H1 (cell line): ENCODE measurements at regions not wholly inside any gene's neighbourhood (a gene's known extent, or its start where the extent isn't known, plus 50 kb on each side); places are given as distances from the start of the nearest gene placed in this dataset.

ENCODE experiments used
- CTCF ChIA-PET: fragments of 300-600 bp; sonication (Branson Sonifier 250); formaldehyde crosslinking; loops from one replicate; lab custom pipeline; 2021; ENCODE audit not compliant: partially characterized antibody; lab: Charles Lee
- POLR2A ChIA-PET: fragments of 300-600 bp; sonication (Branson Sonifier 250); formaldehyde crosslinking; loops from one replicate; lab custom pipeline; 2021; ENCODE audit warnings: inconsistent platforms; ENCODE audit not compliant: partially characterized antibody; lab: Charles Lee
- DNase-seq, 2 experiments: peaks; one replicate each; pipeline versions ENCODE4 v3.0.0 to v3.0.0-alpha.2; 2010 to 2022; ENCODE audit warnings: low spot score in 2 of 2, low read depth in 1 of 2, mixed read lengths in 1 of 2
- FAIRE-seq: peaks from 2 replicates; lab custom pipeline; 2011; peaks lifted over from hg19 to GRCh38; lab: Jason Lieb, UNC
- H2AFZ ChIP-seq: 2 replicates; pipeline ENCODE4 v1.8.1; 2012; ENCODE audit warnings: low read length, inconsistent platforms
- H2AK5ac ChIP-seq: 2 replicates; pipeline ENCODE4 v1.6.1; 2013; ENCODE audit warnings: low read depth, low read length
- H2BK120ac ChIP-seq: replicated peaks from 2 replicates; pipeline ENCODE3; 2013; ENCODE audit warnings: low read depth, low read length, inconsistent platforms
- H2BK12ac ChIP-seq: 2 replicates; pipeline ENCODE4 v1.6.1; 2013; ENCODE audit warnings: low read depth, low read length
- H2BK15ac ChIP-seq: 2 replicates; pipeline ENCODE4 v1.6.1; 2013; ENCODE audit warnings: low read length
- H2BK20ac ChIP-seq: 2 replicates; pipeline ENCODE4 v1.6.1; 2013; ENCODE audit warnings: low read length
- H2BK5ac ChIP-seq: 2 replicates; pipeline ENCODE4 v1.6.1; 2013; ENCODE audit warnings: low read depth, low read length
- H3K14ac ChIP-seq: 2 replicates; pipeline ENCODE4 v1.6.1; 2013; ENCODE audit warnings: inconsistent platforms; ENCODE audit not compliant: insufficient read length
- H3K18ac ChIP-seq: 2 replicates; pipeline ENCODE4 v1.6.1; 2013; ENCODE audit warnings: low read length; ENCODE audit errors: extremely low read depth
- H3K23ac ChIP-seq: 2 replicates; pipeline ENCODE4 v1.6.1; 2013; ENCODE audit warnings: inconsistent platforms; ENCODE audit not compliant: insufficient read length
- H3K23me2 ChIP-seq: 2 replicates; pipeline ENCODE4 v1.6.1; 2013; ENCODE audit warnings: low read depth, low read length
- H3K27ac ChIP-seq: 2 replicates; pipeline ENCODE4 v1.6.1; 2011; ENCODE audit warnings: low read depth, low read length, inconsistent platforms
- H3K27me3 ChIP-seq, 4 experiments: replicated peaks in 1 of 4; 1 replicate in 1 of 4; 2 replicates in 3 of 4; pipeline versions ENCODE4 v1.6.1 to v1.8.1; 2011 to 2013; ENCODE audit warnings: low read length in 3 of 4, mild to moderate bottlenecking in 3 of 4, inconsistent platforms in 2 of 4, mixed read lengths in 2 of 4, moderate library complexity in 1 of 4; ENCODE audit not compliant: control insufficient read depth in 3 of 4, insufficient read depth in 3 of 4; ENCODE audit errors: extremely low read depth in 1 of 4
- H3K36me3 ChIP-seq, 4 experiments: 2 replicates each; pipeline versions ENCODE4 v1.6.1 to v1.8.1; 2011 to 2013; ENCODE audit warnings: mild to moderate bottlenecking in 4 of 4, low read length in 3 of 4, moderate library complexity in 2 of 4, control low read depth in 1 of 4, inconsistent platforms in 1 of 4; ENCODE audit not compliant: insufficient read depth in 4 of 4, control insufficient read depth in 2 of 4
- H3K4ac ChIP-seq: replicated peaks from 2 replicates; pipeline ENCODE3; 2013; ENCODE audit warnings: low read length, low read depth, mixed read lengths, inconsistent platforms; ENCODE audit not compliant: insufficient read length
- H3K4me1 ChIP-seq, 4 experiments: replicated peaks in 1 of 4; 1 replicate in 1 of 4; 2 replicates in 3 of 4; pipeline versions ENCODE4 v1.6.1 to v1.8.1; 2011 to 2013; ENCODE audit warnings: low read length in 3 of 4, inconsistent platforms in 2 of 4, mixed read lengths in 1 of 4; ENCODE audit not compliant: insufficient read depth in 4 of 4, control insufficient read depth in 3 of 4
- H3K4me2 ChIP-seq, 2 experiments: 2 replicates each; pipeline versions ENCODE4 v1.6.1 to v1.8.1; 2011 to 2013; ENCODE audit warnings: low read depth in 2 of 2, low read length in 2 of 2, control low read depth in 1 of 2, inconsistent platforms in 1 of 2, mild to moderate bottlenecking in 1 of 2; ENCODE audit not compliant: insufficient read depth in 1 of 2
- H3K4me3 ChIP-seq, 4 experiments: fragments of 200-600, 300-600 bp in 1 of 4; sonication (generic), shearing (Covaris generic), sonication (Bioruptor Twin) in 1 of 4; 2 replicates each; pipeline versions ENCODE4 v1.5.1 to v1.8.1; 2011 to 2016; ENCODE audit warnings: low read length in 4 of 4, low read depth in 3 of 4, control low read depth in 2 of 4, inconsistent platforms in 2 of 4, mild to moderate bottlenecking in 2 of 4, mixed read lengths in 1 of 4, moderate library complexity in 1 of 4; ENCODE audit not compliant: insufficient read depth in 2 of 4; ENCODE audit errors: extremely low read depth in 1 of 4
- H3K56ac ChIP-seq: replicated peaks from 2 replicates; pipeline ENCODE3; 2013; ENCODE audit warnings: low read depth, mild to moderate bottlenecking, mixed read lengths, low read length, inconsistent platforms; ENCODE audit not compliant: insufficient read length
- H3K79me1 ChIP-seq: 2 replicates; pipeline ENCODE4 v1.6.1; 2013; ENCODE audit warnings: low read depth, low read length, control low read depth
- H3K79me2 ChIP-seq, 2 experiments: 2 replicates each; pipeline versions ENCODE4 v1.6.1 to v1.8.1; 2012 to 2013; ENCODE audit warnings: low read length in 2 of 2, mild to moderate bottlenecking in 2 of 2, inconsistent platforms in 1 of 2; ENCODE audit not compliant: insufficient read depth in 2 of 2, control insufficient read depth in 1 of 2
- H3K9ac ChIP-seq, 4 experiments: replicated peaks in 1 of 4; 1 replicate in 1 of 4; 2 replicates in 3 of 4; pipeline versions ENCODE4 v1.6.1 to v1.8.1; 2011 to 2013; ENCODE audit warnings: low read depth in 3 of 4, low read length in 3 of 4, control low read depth in 2 of 4, mild to moderate bottlenecking in 2 of 4, moderate library complexity in 2 of 4, inconsistent platforms in 1 of 4; ENCODE audit errors: extremely low read depth in 1 of 4
- H3K9me3 ChIP-seq, 2 experiments: 2 replicates each; pipeline versions ENCODE4 v1.6.1 to v1.8.1; 2012 to 2013; ENCODE audit warnings: mild to moderate bottlenecking in 2 of 2, moderate library complexity in 2 of 2, control low read depth in 1 of 2, inconsistent platforms in 1 of 2, low read depth in 1 of 2, low read length in 1 of 2, mixed read lengths in 1 of 2; ENCODE audit not compliant: insufficient read depth in 2 of 2
- H4K20me1 ChIP-seq, 2 experiments: replicated peaks in 1 of 2; 2 replicates each; pipeline versions ENCODE3 to v1.8.1; 2011 to 2013; ENCODE audit warnings: inconsistent platforms in 2 of 2, low read length in 2 of 2, mild to moderate bottlenecking in 1 of 2; ENCODE audit not compliant: insufficient read depth in 2 of 2, control insufficient read depth in 1 of 2
- H4K5ac ChIP-seq: 2 replicates; pipeline ENCODE4 v1.6.1; 2013; ENCODE audit warnings: low read length, low read depth, mixed read lengths, inconsistent platforms; ENCODE audit not compliant: insufficient read length
- H4K8ac ChIP-seq: 2 replicates; pipeline ENCODE4 v1.8.0; 2013; ENCODE audit warnings: mild to moderate bottlenecking, moderate library complexity, low read length, inconsistent platforms; ENCODE audit not compliant: insufficient read depth; ENCODE audit errors: extremely low read depth
- H4K91ac ChIP-seq: replicated peaks from 2 replicates; pipeline ENCODE3; 2013; ENCODE audit warnings: low read length, mixed read lengths, inconsistent platforms; ENCODE audit not compliant: insufficient read length
- BCL11A ChIP-seq, 2 experiments: IDR thresholded peaks; one replicate each; pipeline ENCODE4 v1.6.1; 2011; ENCODE audit warnings: low read depth in 2 of 2, low read length in 2 of 2, mild to moderate bottlenecking in 2 of 2
- JUND ChIP-seq: IDR thresholded peaks from 2 replicates; pipeline ENCODE4 v1.6.1; 2011; ENCODE audit warnings: mild to moderate bottlenecking, improper control_type of control experiment, low read length
- KDM5A ChIP-seq: fragments of 200-600 bp; IDR thresholded peaks from 2 replicates; pipeline ENCODE4 v1.7.1; 2012; ENCODE audit warnings: mild to moderate bottlenecking, low read length, inconsistent platforms, mixed read lengths
- MAFK ChIP-seq: IDR thresholded peaks from 2 replicates; pipeline ENCODE4 v1.6.1; 2012; ENCODE audit warnings: low read depth, mild to moderate bottlenecking, improper control_type of control experiment, low read length
- NRF1 ChIP-seq: IDR thresholded peaks from 2 replicates; pipeline ENCODE4 v1.6.1; 2011; ENCODE audit warnings: mild to moderate bottlenecking, low read depth, low read length, improper control_type of control experiment
- POU5F1 ChIP-seq: IDR thresholded peaks from 2 replicates; pipeline ENCODE4 v1.6.1; 2011; ENCODE audit warnings: low read depth, mild to moderate bottlenecking, low read length, moderate library complexity
- RFX5 ChIP-seq: IDR thresholded peaks from 2 replicates; pipeline ENCODE4 v1.6.1; 2011; ENCODE audit warnings: low read depth, low read length, improper control_type of control experiment, borderline replicate concordance
- RNF2 ChIP-seq: fragments of 200-900, 300-1000 bp; sonication (generic); IDR thresholded peaks from 2 replicates; pipeline ENCODE4 v1.7.1; 2016; ENCODE audit warnings: borderline replicate concordance, low read depth, mild to moderate bottlenecking, antibody characterized with exemption, low read length; ENCODE audit not compliant: poor library complexity, severe bottlenecking; ENCODE audit errors: missing control alignments
- TEAD4 ChIP-seq: IDR thresholded peaks from 2 replicates; pipeline ENCODE4 v1.6.1; 2012; ENCODE audit warnings: low read depth, low read length, inconsistent platforms, mixed read lengths
- WGBS, 2 experiments: shearing (Covaris generic) in 1 of 2; methylation state at CpG; one replicate each; pipeline versions ENCODE4 v1.1.6 to v1.1.7; 2013 to 2015; ENCODE audit warnings: low lambda C conversion rate in 2 of 2, mixed read lengths in 2 of 2, inconsistent platforms in 1 of 2, low coverage in 1 of 2, missing lambda C conversion rate in 1 of 2; ENCODE audit not compliant: insufficient replicate concordance in 2 of 2, insufficient coverage in 1 of 2, insufficient read length in 1 of 2; ENCODE audit errors: extremely low coverage in 1 of 2, missing lambda C conversion rate in 1 of 2; 5-methylcytosine and 5-hydroxymethylcytosine counted together

DNA sequence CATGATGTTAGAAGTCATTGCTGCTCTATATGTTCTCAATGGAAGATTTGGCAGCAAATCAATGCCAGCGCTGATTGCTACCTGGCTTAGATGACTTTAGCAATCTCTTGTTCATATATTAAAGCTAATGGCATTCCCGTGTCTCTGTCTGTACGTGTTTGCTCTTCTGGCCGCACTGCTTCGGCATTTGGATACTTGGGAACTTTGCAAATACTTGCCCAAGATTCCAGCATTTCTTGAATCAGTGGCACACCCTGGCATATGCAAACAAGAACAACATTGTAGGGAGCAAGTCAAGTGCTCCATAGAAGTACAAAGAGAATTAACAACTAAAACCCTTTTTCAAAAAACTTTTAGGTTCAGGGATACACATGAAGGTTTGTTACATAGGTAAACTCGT is 128.9 kb upstream of the TMEM164 start:
- Histone ChIP-seq H3K27me3 (no peaks in the 10 kb centered on the region), H4K5ac (no peak overlapping the region), H2BK12ac (no peak overlapping the region), H2BK20ac (no peak overlapping the region), H3K23ac (no peak overlapping the region), H3K18ac (no peak overlapping the region), H3K14ac (no peak overlapping the region), H2BK5ac (no peak overlapping the region), H3K27ac (no peak overlapping the region), H2AK5ac (no peak overlapping the region), H3K4ac (no peak overlapping the region), H3K4me3 (no peak overlapping the region), H3K56ac (no peak overlapping the region), H3K36me3 (no peaks in the 10 kb centered on the region), H3K79me2 (no peaks in the 10 kb centered on the region), H3K23me2 (no peaks in the 10 kb centered on the region), H3K4me1 (no peaks in the 10 kb centered on the region), H2BK15ac (no peak overlapping the region), H3K9me3 (no peaks in the 10 kb centered on the region), H3K4me2 (no peak overlapping the region), H4K91ac (no peak overlapping the region), H3K9ac (no peak overlapping the region), H2AFZ (no peak overlapping the region), H2BK120ac (no peak overlapping the region), H4K20me1 (no peaks in the 10 kb centered on the region), H4K8ac (no peak overlapping the region), H3K79me1 (no peaks in the 10 kb centered on the region)
- DNase-seq (no peak), FAIRE-seq (no peak)
- WGBS, 2 experiments, result 82% methylated on average over 5 of the region's 6 CpGs; no CpG with 5 or more reads in 1 of the 2 experiments
- POLR2A ChIA-PET, result no interaction called here
- CTCF ChIA-PET, result no interaction called here
- TF ChIP-seq KDM5A, result no peak
- no peak for TF ChIP-seq TEAD4
- TF ChIP-seq NRF1, result no peak
- no peak for TF ChIP-seq RFX5
- TF ChIP-seq JUND, result no peak
- no peak for TF ChIP-seq MAFK
- no peak for TF ChIP-seq BCL11A (IDR thresholded peaks at IDR 0.05; ENCODE audit: low read depth in 2 of 2, low read length in 2 of 2)
- TF ChIP-seq RNF2, result no peak
- TF ChIP-seq POU5F1, result no peak
